Tibial nerve (tissue), 4 donors: ENCODE measurements at regions not wholly inside any gene's neighbourhood (a gene's known extent, or its start where the extent isn't known, plus 50 kb on each side); places are given as distances from the start of the nearest gene placed in this dataset.

ENCODE experiments used
- CTCF ChIP-seq, 5 experiments: fragments of 200-600 bp in 3 of 5; fragments of 450-650 bp in 2 of 5; sonication (generic) in 3 of 5; IDR thresholded peaks; one replicate each; pipeline ENCODE4 v1.5.1; 2016 to 2019; ENCODE audit warnings: antibody characterized with exemption in 5 of 5, mild to moderate bottlenecking in 3 of 5, moderate library complexity in 2 of 5
- EP300 ChIP-seq, 2 donors: sonication (generic); formaldehyde crosslinking; IDR thresholded peaks; one replicate each; pipeline ENCODE4 v1.6.1; 2017; ENCODE audit warnings: antibody characterized with exemption in 2 of 2, mild to moderate bottlenecking in 1 of 2
- POLR2A ChIP-seq, 2 donors: fragments of 450-650 bp; IDR thresholded peaks; one replicate each; pipeline ENCODE4 v1.6.1; 2017; ENCODE audit warnings: antibody characterized with exemption in 2 of 2, mild to moderate bottlenecking in 2 of 2, moderate library complexity in 2 of 2

- no peak for TF ChIP-seq CTCF (IDR thresholded peaks at IDR 0.05)
- TF ChIP-seq POLR2A (IDR thresholded peaks at IDR 0.05) = no peak
- TF ChIP-seq EP300 (IDR thresholded peaks at IDR 0.05) = no peak
Observed at GRCh38 chr2:103138123-103138901, 376.5 kb downstream of the TMEM182 start.
